Neural crest cell (in vitro differentiated cells): ENCODE measurements at regions not wholly inside any gene's neighbourhood (a gene's known extent, or its start where the extent isn't known, plus 50 kb on each side); places are given as distances from the start of the nearest gene placed in this dataset.

ENCODE experiments used
- DNase-seq: peaks from one replicate; pipeline ENCODE4 v3.0.0; 2021; ENCODE audit warnings: low read depth, mixed read lengths, low spot score
- H3K27ac Mint-ChIP-seq: one replicate; pipeline ENCODE4 v1.8.0; 2021; ENCODE audit warnings: mild to moderate bottlenecking, mixed read lengths; ENCODE audit not compliant: unreplicated experiment
- H3K27me3 Mint-ChIP-seq: 2 replicates; pipeline ENCODE4 v1.8.0; 2021; ENCODE audit warnings: low read depth, mild to moderate bottlenecking, mixed read lengths
- H3K36me3 Mint-ChIP-seq: 2 replicates; pipeline ENCODE4 v1.8.0; 2021; ENCODE audit warnings: low read depth, mild to moderate bottlenecking, mixed read lengths
- H3K4me1 Mint-ChIP-seq: 2 replicates; pipeline ENCODE4 v1.8.0; 2021; ENCODE audit warnings: mixed read lengths
- H3K4me3 Mint-ChIP-seq: one replicate; pipeline ENCODE4 v1.8.0; 2021; ENCODE audit warnings: mild to moderate bottlenecking, mixed read lengths
- H3K9me3 Mint-ChIP-seq: 2 replicates; pipeline ENCODE4 v1.8.0; 2021; ENCODE audit warnings: mixed read lengths
- TF ChIP-seq, protein P1 (sequence below): fragments of 200-600 bp; sonication (generic); conservative IDR thresholded peaks from 2 replicates; pipeline ENCODE4 v1.5.0; 2021; ENCODE audit warnings: antibody characterized with exemption, mild to moderate bottlenecking

GRCh38 chr2:19841918-19842693 lies 59.7 kb downstream of the TTC32 start:
- TF ChIP-seq, protein P1, sequence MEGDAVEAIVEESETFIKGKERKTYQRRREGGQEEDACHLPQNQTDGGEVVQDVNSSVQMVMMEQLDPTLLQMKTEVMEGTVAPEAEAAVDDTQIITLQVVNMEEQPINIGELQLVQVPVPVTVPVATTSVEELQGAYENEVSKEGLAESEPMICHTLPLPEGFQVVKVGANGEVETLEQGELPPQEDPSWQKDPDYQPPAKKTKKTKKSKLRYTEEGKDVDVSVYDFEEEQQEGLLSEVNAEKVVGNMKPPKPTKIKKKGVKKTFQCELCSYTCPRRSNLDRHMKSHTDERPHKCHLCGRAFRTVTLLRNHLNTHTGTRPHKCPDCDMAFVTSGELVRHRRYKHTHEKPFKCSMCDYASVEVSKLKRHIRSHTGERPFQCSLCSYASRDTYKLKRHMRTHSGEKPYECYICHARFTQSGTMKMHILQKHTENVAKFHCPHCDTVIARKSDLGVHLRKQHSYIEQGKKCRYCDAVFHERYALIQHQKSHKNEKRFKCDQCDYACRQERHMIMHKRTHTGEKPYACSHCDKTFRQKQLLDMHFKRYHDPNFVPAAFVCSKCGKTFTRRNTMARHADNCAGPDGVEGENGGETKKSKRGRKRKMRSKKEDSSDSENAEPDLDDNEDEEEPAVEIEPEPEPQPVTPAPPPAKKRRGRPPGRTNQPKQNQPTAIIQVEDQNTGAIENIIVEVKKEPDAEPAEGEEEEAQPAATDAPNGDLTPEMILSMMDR: no peak
- Mint-ChIP-seq H3K36me3 (no peaks in the 10 kb centered on the region), H3K27ac (no peak overlapping the region), H3K9me3 (peaks cover 12% of the 10 kb centered on the region), H3K4me3 (no peak overlapping the region), H3K27me3 (peaks cover 24% of the 10 kb centered on the region), H3K4me1 (peaks cover 5% of the 10 kb centered on the region)
- no peak for DNase-seq

- Mint-ChIP-seq H3K27me3 (peaks cover 25% of the 10 kb centered on the region), H3K4me1 (peaks cover 5% of the 10 kb centered on the region), H3K9me3 (peaks cover 8% of the 10 kb centered on the region), H3K4me3 (no peak overlapping the region), H3K27ac (no peak overlapping the region), H3K36me3 (no peaks in the 10 kb centered on the region)
- TF ChIP-seq, protein P1: no peak
- DNase-seq: no peak
Measured at GRCh38 chr2:19839438-19839837, 62.3 kb downstream of the TTC32 start.

DNA sequence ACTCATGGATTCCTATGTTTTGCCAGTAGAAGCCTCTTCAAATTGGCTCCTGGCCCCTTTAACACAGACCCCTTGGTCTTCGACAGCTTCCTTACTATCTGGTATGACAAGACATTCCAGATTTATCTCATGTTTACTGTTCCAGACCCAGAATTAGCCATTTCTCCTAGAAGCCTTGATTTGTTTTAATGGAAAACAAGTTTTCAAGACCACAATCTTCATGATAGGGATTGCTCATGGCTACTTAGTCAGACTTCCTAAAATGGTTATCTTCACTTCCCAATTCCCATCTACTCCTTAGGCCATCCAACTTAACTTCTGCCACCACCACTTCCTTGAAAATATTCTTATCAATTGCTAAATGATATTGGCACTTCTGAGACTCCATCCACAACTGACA lies 63.2 kb downstream of the TTC32 start:
- H3K4me3 Mint-ChIP-seq: no peak overlapping the region
- no peaks in the 10 kb centered on the region for H3K36me3 Mint-ChIP-seq
- peaks cover 25% of the 10 kb centered on the region for H3K27me3 Mint-ChIP-seq
- DNase-seq: no peak
- H3K4me1 Mint-ChIP-seq: peaks cover 5% of the 10 kb centered on the region
- no peak overlapping the region for H3K27ac Mint-ChIP-seq
- TF ChIP-seq, protein P1: no peak
- H3K9me3 Mint-ChIP-seq: peaks cover 8% of the 10 kb centered on the region

- Mint-ChIP-seq H3K4me1 (peaks cover 5% of the 10 kb centered on the region), H3K27ac (no peak overlapping the region), H3K36me3 (no peaks in the 10 kb centered on the region), H3K27me3 (peaks cover 25% of the 10 kb centered on the region), H3K4me3 (no peak overlapping the region), H3K9me3 (peaks cover 8% of the 10 kb centered on the region)
- no peak for DNase-seq
- TF ChIP-seq, protein P1: no peak
Measured at GRCh38 chr2:19837235-19837766, 64.5 kb downstream of the TTC32 start.

GRCh38 chr2:19835781-19836281 lies 66.0 kb downstream of the TTC32 start:
- TF ChIP-seq, protein P1: no peak
- peaks cover 5% of the 10 kb centered on the region for H3K4me1 Mint-ChIP-seq
- no peaks in the 10 kb centered on the region for H3K36me3 Mint-ChIP-seq
- H3K9me3 Mint-ChIP-seq: peaks cover 8% of the 10 kb centered on the region
- no peak overlapping the region for H3K27ac Mint-ChIP-seq
- H3K27me3 Mint-ChIP-seq: peaks cover 25% of the 10 kb centered on the region
- no peak overlapping the region for H3K4me3 Mint-ChIP-seq
- no peak for DNase-seq
